ENCODE measurements at regions not wholly inside any gene's neighbourhood (a gene's known extent, or its start where the extent isn't known, plus 50 kb on each side); places are given as distances from the start of the nearest gene placed in this dataset.

DNA sequence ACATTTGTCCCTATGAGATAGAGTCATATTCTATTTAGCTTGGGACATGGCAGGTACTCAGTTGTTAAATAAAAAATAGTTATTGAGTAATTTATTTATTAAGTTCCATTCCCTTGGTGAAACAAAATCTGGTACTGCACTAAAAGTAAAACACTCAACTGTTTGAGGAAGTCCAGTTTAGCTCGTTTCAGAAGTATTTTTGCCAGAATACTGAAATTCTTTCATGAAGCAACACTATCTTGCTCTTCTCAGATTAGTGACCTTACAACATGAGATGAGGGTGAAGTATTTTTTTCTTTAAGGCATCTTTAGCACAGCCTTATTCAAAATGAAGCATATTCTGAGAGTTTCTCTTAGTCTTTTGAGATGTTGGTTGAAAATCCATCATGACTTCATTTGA is 106.0 kb downstream of the ZNF365 start:
- no peak for TF ChIP-seq KDM1A (IDR thresholded peaks at IDR 0.05; ENCODE audit: low read depth)
- no peak for TF ChIP-seq CTCF (IDR thresholded peaks at IDR 0.05)
- TF ChIP-seq, protein P1, sequence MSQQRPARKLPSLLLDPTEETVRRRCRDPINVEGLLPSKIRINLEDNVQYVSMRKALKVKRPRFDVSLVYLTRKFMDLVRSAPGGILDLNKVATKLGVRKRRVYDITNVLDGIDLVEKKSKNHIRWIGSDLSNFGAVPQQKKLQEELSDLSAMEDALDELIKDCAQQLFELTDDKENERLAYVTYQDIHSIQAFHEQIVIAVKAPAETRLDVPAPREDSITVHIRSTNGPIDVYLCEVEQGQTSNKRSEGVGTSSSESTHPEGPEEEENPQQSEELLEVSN (IDR thresholded peaks at IDR 0.05; ENCODE audit: borderline replicate concordance, low read depth), result no peak
- TF ChIP-seq, protein P2, sequence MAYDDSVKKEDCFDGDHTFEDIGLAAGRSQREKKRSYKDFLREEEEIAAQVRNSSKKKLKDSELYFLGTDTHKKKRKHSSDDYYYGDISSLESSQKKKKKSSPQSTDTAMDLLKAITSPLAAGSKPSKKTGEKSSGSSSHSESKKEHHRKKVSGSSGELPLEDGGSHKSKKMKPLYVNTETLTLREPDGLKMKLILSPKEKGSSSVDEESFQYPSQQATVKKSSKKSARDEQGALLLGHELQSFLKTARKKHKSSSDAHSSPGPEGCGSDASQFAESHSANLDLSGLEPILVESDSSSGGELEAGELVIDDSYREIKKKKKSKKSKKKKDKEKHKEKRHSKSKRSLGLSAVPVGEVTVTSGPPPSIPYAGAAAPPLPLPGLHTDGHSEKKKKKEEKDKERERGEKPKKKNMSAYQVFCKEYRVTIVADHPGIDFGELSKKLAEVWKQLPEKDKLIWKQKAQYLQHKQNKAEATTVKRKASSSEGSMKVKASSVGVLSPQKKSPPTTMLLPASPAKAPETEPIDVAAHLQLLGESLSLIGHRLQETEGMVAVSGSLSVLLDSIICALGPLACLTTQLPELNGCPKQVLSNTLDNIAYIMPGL (CRISPR knock-in tag; IDR thresholded peaks at IDR 0.05; ENCODE audit: borderline replicate concordance), result no peak
- TF ChIP-seq POLR2A (IDR thresholded peaks at IDR 0.05; ENCODE audit: low read length), result no peak
- TF ChIP-seq CEBPB (IDR thresholded peaks at IDR 0.05), result no peak
- TF ChIP-seq GATA3 (IDR thresholded peaks at IDR 0.05; ENCODE audit: borderline replicate concordance), result no peak
